HL-60 (cell line): ENCODE measurements at regions not wholly inside any gene's neighbourhood (a gene's known extent, or its start where the extent isn't known, plus 50 kb on each side); places are given as distances from the start of the nearest gene placed in this dataset.

Experiments
- CTCF ChIP-seq: IDR thresholded peaks from one replicate; pipeline ENCODE4 v1.5.1; 2011; ENCODE audit warnings: low read length, control low read depth, inconsistent platforms; ENCODE audit not compliant: insufficient read depth
- GABPA ChIP-seq: IDR thresholded peaks from 2 replicates; pipeline ENCODE4 v1.6.1; 2012; ENCODE audit warnings: low read depth
- POLR2AphosphoS5 ChIP-seq: IDR thresholded peaks from 2 replicates; pipeline ENCODE4 v1.6.1; 2012; ENCODE audit warnings: low read depth
- REST ChIP-seq: IDR thresholded peaks from 2 replicates; pipeline ENCODE4 v1.6.1; 2012; ENCODE audit warnings: low read depth; ENCODE audit not compliant: insufficient replicate concordance
- SPI1 ChIP-seq: IDR thresholded peaks from 2 replicates; pipeline ENCODE4 v1.6.1; 2012; ENCODE audit warnings: low read depth, mild to moderate bottlenecking, borderline replicate concordance

- no peak for TF ChIP-seq CTCF
- TF ChIP-seq POLR2AphosphoS5: no peak
- TF ChIP-seq GABPA: no peak
- no peak for TF ChIP-seq REST
- no peak for TF ChIP-seq SPI1
Observed at GRCh38 chr5:148747536-148747906, 78.9 kb upstream of the ADRB2 start.
